ENCODE measurements at regions not wholly inside any gene's neighbourhood (a gene's known extent, or its start where the extent isn't known, plus 50 kb on each side); places are given as distances from the start of the nearest gene placed in this dataset.
A peak's percentile ranks its signal among the peaks of the same experiment; 100 is the strongest.

- TF ChIP-seq, protein P1, sequence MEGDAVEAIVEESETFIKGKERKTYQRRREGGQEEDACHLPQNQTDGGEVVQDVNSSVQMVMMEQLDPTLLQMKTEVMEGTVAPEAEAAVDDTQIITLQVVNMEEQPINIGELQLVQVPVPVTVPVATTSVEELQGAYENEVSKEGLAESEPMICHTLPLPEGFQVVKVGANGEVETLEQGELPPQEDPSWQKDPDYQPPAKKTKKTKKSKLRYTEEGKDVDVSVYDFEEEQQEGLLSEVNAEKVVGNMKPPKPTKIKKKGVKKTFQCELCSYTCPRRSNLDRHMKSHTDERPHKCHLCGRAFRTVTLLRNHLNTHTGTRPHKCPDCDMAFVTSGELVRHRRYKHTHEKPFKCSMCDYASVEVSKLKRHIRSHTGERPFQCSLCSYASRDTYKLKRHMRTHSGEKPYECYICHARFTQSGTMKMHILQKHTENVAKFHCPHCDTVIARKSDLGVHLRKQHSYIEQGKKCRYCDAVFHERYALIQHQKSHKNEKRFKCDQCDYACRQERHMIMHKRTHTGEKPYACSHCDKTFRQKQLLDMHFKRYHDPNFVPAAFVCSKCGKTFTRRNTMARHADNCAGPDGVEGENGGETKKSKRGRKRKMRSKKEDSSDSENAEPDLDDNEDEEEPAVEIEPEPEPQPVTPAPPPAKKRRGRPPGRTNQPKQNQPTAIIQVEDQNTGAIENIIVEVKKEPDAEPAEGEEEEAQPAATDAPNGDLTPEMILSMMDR (IDR thresholded peaks at IDR 0.05; ENCODE audit: low read depth, low read length, missing control alignments) = no peak
- no peak for DNase-seq (ENCODE audit: low read depth)
- no peak overlapping the region for H3K4me3 ChIP-seq (ENCODE audit: low read depth, low read length)
Measured at GRCh38 chr11:128351168-128351567, 236.2 kb downstream of the ETS1 start.

DNA sequence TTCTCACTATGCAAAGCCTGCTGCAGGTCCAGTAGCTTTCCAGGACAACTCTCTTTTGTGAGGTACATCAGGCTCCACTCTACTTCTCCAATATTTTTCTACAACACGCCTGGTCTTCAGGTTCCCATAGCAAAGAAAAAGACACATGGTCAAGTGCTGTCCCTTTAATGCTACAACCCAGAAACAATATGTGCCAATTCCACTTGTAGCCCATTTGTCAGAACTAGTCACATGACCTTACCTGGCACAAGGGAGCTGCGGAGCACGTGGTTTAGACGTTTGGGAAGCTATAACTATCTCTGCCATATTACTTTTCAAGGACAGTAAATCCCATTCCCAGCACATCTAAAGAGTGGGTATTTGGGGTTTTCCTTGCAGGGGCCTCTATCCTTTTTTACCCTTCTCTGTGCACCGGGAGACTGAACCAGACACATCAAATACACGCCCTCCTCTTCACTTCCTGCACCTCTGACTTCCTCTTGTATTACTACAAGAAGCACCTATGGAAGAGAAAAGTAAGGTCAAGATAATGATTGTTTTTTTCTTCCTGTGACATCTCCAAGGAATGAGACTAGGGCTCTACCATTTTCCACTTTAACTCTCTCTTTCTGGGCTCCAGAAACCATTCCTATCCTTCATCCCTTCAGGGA, 237.6 kb downstream of the ETS1 start:
- DNase-seq (ENCODE audit: low read depth) = no peak
- no peak overlapping the region for H3K4me3 ChIP-seq (ENCODE audit: low read depth, low read length)
- TF ChIP-seq, protein P1 (IDR thresholded peaks at IDR 0.05; ENCODE audit: low read depth, low read length, missing control alignments) = no peak

DNA sequence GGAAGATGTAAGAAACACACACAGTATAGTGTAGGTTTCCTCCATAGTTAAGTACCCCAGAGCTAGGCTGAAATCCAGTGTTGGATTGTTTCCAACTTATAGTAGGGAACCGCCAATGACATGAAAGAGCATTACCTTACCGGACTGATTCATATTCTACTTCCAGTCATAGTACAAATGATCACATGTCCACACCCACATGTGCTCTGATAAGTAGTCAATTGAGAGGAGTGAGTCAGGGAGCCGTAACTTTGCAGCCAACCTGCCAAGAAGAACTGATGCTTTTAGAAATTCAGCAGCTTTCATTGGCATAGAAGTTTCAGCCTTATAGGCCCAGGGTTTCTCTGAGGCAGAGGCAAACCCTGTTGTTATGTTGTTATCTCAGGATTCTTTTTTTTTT, 240.6 kb downstream of the ETS1 start:
- TF ChIP-seq, protein P1 (IDR thresholded peaks at IDR 0.05; ENCODE audit: low read depth, low read length, missing control alignments) = no peak
- no peak for DNase-seq (ENCODE audit: low read depth)
- H3K4me3 ChIP-seq (ENCODE audit: low read depth, low read length) = no peak overlapping the region

GRCh38 chr11:128345316-128345715, 242.0 kb downstream of the ETS1 start:
- DNase-seq (ENCODE audit: low read depth) = no peak
- no peak overlapping the region for H3K4me3 ChIP-seq (ENCODE audit: low read depth, low read length)
- TF ChIP-seq, protein P1 (IDR thresholded peaks at IDR 0.05; ENCODE audit: low read depth, low read length, missing control alignments) = no peak

- no peak for DNase-seq (ENCODE audit: low read depth)
- TF ChIP-seq, protein P1 (IDR thresholded peaks at IDR 0.05; ENCODE audit: low read depth, low read length, missing control alignments) = no peak
- H3K4me3 ChIP-seq (ENCODE audit: low read depth, low read length) = no peak overlapping the region
Measured at GRCh38 chr11:128343870-128344269, 243.5 kb downstream of the ETS1 start.

GRCh38 chr11:128343135-128343514, 244.2 kb downstream of the ETS1 start:
- H3K4me3 ChIP-seq (ENCODE audit: low read depth, low read length) = no peak overlapping the region
- TF ChIP-seq, protein P1 (IDR thresholded peaks at IDR 0.05; ENCODE audit: low read depth, low read length, missing control alignments) = no peak
- no peak for DNase-seq (ENCODE audit: low read depth)

- H3K4me3 ChIP-seq (ENCODE audit: low read depth, low read length) = no peak overlapping the region
- TF ChIP-seq, protein P1 (IDR thresholded peaks at IDR 0.05; ENCODE audit: low read depth, low read length, missing control alignments) = no peak
- peak; percentile 47 for DNase-seq (ENCODE audit: low read depth)
Measured at GRCh38 chr11:128342511-128343134, 244.7 kb downstream of the ETS1 start.

All from GM12864 (cell line).